ENCODE measurements at regions not wholly inside any gene's neighbourhood (a gene's known extent, or its start where the extent isn't known, plus 50 kb on each side); places are given as distances from the start of the nearest gene placed in this dataset.
A peak's percentile ranks its signal among the peaks of the same experiment; 100 is the strongest.

DNA sequence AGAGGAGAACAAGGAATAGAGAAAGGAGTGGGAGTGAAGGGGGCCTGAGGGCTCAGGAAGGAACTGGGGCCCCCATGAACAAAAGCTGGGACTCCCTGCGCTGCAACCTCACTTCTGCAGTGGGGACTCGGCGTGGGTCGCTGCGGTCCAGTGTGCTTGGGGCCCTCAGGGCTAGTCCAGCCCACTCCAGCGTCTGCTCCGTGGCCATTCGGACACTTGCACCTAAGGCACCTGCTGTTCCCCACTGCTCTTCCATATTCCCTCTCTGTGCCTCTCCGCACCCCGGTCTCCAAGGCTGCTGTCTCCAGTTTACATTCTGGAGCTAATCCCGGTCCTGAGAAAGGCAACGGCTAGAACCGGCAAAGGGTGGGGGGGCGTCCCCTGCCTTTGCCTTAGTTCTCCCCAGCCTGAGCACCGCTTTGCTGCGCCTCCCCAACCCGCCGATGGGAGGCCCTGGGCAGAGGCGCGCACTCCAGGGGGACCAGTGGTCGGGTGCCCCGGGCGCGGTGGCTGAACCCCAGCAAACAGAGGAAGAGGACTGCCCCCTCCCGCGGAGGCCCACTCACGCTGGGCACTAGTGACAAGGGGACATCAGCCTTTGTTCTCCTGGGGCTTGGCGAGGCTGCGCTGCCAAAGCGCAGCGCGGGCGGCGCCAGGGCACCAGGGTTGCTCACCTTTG is 327.7 kb upstream of the F9 start:
- Histone ChIP-seq H4K20me1 (replicated peaks; ENCODE audit: insufficient read depth) (no peaks in the 10 kb centered on the region), H3K4me2 (peak overlapping the region; percentile 76), H3K27me3 (ENCODE audit: insufficient read depth) (peaks cover 98% of the 10 kb centered on the region), H3K9me2 (ENCODE audit: insufficient read depth) (no peaks in the 10 kb centered on the region), H3K79me2 (replicated peaks; ENCODE audit: insufficient read depth) (no peaks in the 10 kb centered on the region), H3K4me3 (peak overlapping the region; percentile 59), H3K4me1 (ENCODE audit: insufficient read depth) (peaks cover 8% of the 10 kb centered on the region; the same call in 1 of the 2 replicates), H3K27ac (ENCODE audit: low read depth) (no peak overlapping the region), H3F3A (replicated peaks; ENCODE audit: low read depth) (no peaks in the 10 kb centered on the region), H3K36me3 (ENCODE audit: insufficient read depth) (no peaks in the 10 kb centered on the region), H2AFZ (peak overlapping the region; percentile 52; the same call in 1 of the 2 replicates)
- ATAC-seq (peak; percentile 57), DNase-seq (ENCODE audit: low spot score) (peak; percentile 35)
- Mint-ChIP-seq H3K36me3 (ENCODE audit: low read depth) (no peaks in the 10 kb centered on the region), H3K27me3 (ENCODE audit: insufficient read depth, low read depth, poor library complexity) (peaks cover 51% of the 10 kb centered on the region), H3K27ac (no peak overlapping the region; the same call in 1 of the 2 replicates), H3K4me3 (peak overlapping the region; percentile 77), H3K4me1 (peaks cover 18% of the 10 kb centered on the region), H3K9me3 (no peaks in the 10 kb centered on the region)
- TF ChIP-seq, protein P1, sequence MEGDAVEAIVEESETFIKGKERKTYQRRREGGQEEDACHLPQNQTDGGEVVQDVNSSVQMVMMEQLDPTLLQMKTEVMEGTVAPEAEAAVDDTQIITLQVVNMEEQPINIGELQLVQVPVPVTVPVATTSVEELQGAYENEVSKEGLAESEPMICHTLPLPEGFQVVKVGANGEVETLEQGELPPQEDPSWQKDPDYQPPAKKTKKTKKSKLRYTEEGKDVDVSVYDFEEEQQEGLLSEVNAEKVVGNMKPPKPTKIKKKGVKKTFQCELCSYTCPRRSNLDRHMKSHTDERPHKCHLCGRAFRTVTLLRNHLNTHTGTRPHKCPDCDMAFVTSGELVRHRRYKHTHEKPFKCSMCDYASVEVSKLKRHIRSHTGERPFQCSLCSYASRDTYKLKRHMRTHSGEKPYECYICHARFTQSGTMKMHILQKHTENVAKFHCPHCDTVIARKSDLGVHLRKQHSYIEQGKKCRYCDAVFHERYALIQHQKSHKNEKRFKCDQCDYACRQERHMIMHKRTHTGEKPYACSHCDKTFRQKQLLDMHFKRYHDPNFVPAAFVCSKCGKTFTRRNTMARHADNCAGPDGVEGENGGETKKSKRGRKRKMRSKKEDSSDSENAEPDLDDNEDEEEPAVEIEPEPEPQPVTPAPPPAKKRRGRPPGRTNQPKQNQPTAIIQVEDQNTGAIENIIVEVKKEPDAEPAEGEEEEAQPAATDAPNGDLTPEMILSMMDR (conservative IDR thresholded peaks at IDR 0.05; ENCODE audit: low read depth in 2 of 2), result peak in 1 of 2 experiments; percentile 19; a peak in 1 of 4 replicates
- no peak for TF ChIP-seq STAT1 (IDR thresholded peaks at IDR 0.05; ENCODE audit: unreplicated experiment)

DNA sequence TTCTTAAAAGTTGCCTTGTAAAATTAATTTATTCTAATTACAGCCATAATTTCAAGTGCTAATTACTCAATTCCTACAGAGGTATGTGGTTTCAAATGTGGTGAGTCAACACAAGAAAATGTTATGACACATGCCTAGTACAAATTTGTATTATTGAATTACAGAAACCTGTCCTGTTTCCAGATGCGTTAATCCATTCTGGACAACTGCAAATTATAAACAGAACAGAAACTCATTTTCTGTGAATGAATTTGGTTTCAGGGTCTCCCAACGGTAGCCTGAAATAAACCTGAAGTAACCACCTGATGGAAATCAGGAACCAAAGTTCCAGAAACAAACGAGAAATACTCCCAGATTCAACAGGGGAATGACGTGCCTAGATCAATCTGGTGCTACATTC is 328.6 kb upstream of the F9 start:
- Histone ChIP-seq H2AFZ (no peak overlapping the region), H3K9me2 (ENCODE audit: insufficient read depth) (no peaks in the 10 kb centered on the region), H3K79me2 (replicated peaks; ENCODE audit: insufficient read depth) (no peaks in the 10 kb centered on the region), H3K4me3 (peak overlapping the region; percentile 59; the same call in 1 of the 2 replicates), H3K4me2 (peak overlapping the region; percentile 76), H3K4me1 (ENCODE audit: insufficient read depth) (peaks cover 8% of the 10 kb centered on the region; the same call in 1 of the 2 replicates), H3K27ac (ENCODE audit: low read depth) (no peak overlapping the region), H4K20me1 (replicated peaks; ENCODE audit: insufficient read depth) (no peaks in the 10 kb centered on the region), H3K27me3 (ENCODE audit: insufficient read depth) (peaks cover 98% of the 10 kb centered on the region), H3F3A (replicated peaks; ENCODE audit: low read depth) (no peaks in the 10 kb centered on the region), H3K36me3 (ENCODE audit: insufficient read depth) (no peaks in the 10 kb centered on the region)
- no peak for ATAC-seq
- DNase-seq (ENCODE audit: low spot score), result no peak
- H3K27me3 Mint-ChIP-seq (ENCODE audit: insufficient read depth, low read depth, poor library complexity), result peaks cover 49% of the 10 kb centered on the region
- H3K27ac Mint-ChIP-seq, result no peak overlapping the region
- peaks cover 18% of the 10 kb centered on the region for H3K4me1 Mint-ChIP-seq
- no peaks in the 10 kb centered on the region for H3K9me3 Mint-ChIP-seq
- H3K4me3 Mint-ChIP-seq, result peak overlapping the region; percentile 77; the same call in 2 of the 3 replicates
- no peaks in the 10 kb centered on the region for H3K36me3 Mint-ChIP-seq (ENCODE audit: low read depth)
- no peak for TF ChIP-seq ZNF114 (CRISPR knock-in tag; IDR thresholded peaks at IDR 0.05)
- TF ChIP-seq STAT1 (IDR thresholded peaks at IDR 0.05; ENCODE audit: unreplicated experiment), result no peak
- TF ChIP-seq EZH2 (IDR thresholded peaks at IDR 0.05; ENCODE audit: low read depth, unreplicated experiment), result no peak
- TF ChIP-seq JUNB (IDR thresholded peaks at IDR 0.05; ENCODE audit: unreplicated experiment), result no peak
- no peak for TF ChIP-seq EZH2phosphoT487 (IDR thresholded peaks at IDR 0.05; ENCODE audit: unreplicated experiment)
- TF ChIP-seq ZNF331 (CRISPR knock-in tag; IDR thresholded peaks at IDR 0.05; ENCODE audit: low read depth), result no peak
- TF ChIP-seq, protein P2, sequence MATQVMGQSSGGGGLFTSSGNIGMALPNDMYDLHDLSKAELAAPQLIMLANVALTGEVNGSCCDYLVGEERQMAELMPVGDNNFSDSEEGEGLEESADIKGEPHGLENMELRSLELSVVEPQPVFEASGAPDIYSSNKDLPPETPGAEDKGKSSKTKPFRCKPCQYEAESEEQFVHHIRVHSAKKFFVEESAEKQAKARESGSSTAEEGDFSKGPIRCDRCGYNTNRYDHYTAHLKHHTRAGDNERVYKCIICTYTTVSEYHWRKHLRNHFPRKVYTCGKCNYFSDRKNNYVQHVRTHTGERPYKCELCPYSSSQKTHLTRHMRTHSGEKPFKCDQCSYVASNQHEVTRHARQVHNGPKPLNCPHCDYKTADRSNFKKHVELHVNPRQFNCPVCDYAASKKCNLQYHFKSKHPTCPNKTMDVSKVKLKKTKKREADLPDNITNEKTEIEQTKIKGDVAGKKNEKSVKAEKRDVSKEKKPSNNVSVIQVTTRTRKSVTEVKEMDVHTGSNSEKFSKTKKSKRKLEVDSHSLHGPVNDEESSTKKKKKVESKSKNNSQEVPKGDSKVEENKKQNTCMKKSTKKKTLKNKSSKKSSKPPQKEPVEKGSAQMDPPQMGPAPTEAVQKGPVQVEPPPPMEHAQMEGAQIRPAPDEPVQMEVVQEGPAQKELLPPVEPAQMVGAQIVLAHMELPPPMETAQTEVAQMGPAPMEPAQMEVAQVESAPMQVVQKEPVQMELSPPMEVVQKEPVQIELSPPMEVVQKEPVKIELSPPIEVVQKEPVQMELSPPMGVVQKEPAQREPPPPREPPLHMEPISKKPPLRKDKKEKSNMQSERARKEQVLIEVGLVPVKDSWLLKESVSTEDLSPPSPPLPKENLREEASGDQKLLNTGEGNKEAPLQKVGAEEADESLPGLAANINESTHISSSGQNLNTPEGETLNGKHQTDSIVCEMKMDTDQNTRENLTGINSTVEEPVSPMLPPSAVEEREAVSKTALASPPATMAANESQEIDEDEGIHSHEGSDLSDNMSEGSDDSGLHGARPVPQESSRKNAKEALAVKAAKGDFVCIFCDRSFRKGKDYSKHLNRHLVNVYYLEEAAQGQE (IDR thresholded peaks at IDR 0.05; ENCODE audit: unreplicated experiment), result no peak
- no peak for TF ChIP-seq CREB1 (CRISPR knock-in tag; IDR thresholded peaks at IDR 0.05; ENCODE audit: low read depth)
